CD4-positive, alpha-beta T cell treated with Interleukin-4 for 4 hours (primary cell): ENCODE measurements at regions not wholly inside any gene's neighbourhood (a gene's known extent, or its start where the extent isn't known, plus 50 kb on each side); places are given as distances from the start of the nearest gene placed in this dataset.

Experiments
- DNase-seq: peaks from one replicate; pipeline ENCODE4 v3.0.0-alpha.2; 2020

- DNase-seq, result no peak
Observed at GRCh38 chr2:204280262-204280668, 265.0 kb upstream of the PARD3B start.

GRCh38 chr2:204282081-204282480, 263.2 kb upstream of the PARD3B start:
- no peak for DNase-seq

- DNase-seq, result no peak
Observed at GRCh38 chr2:204282525-204282924, 262.8 kb upstream of the PARD3B start.

GRCh38 chr2:204289066-204289465, 256.2 kb upstream of the PARD3B start:
- no peak for DNase-seq

GRCh38 chr2:204292439-204292838, 252.8 kb upstream of the PARD3B start:
- DNase-seq, result no peak

GRCh38 chr2:204293884-204294747, 251.2 kb upstream of the PARD3B start:
- DNase-seq, result no peak

- no peak for DNase-seq
Observed at GRCh38 chr2:204298404-204298803, 246.9 kb upstream of the PARD3B start.

- DNase-seq, result no peak
Observed at GRCh38 chr2:204299766-204300165, 245.5 kb upstream of the PARD3B start.

- DNase-seq, result no peak
Observed at GRCh38 chr2:204306667-204307066, 238.6 kb upstream of the PARD3B start.

GRCh38 chr2:204312105-204312504, 233.2 kb upstream of the PARD3B start:
- no peak for DNase-seq

GRCh38 chr2:204313256-204313655, 232.0 kb upstream of the PARD3B start:
- DNase-seq, result no peak

- DNase-seq, result no peak
Observed at GRCh38 chr2:204315236-204315662, 230.0 kb upstream of the PARD3B start.

- DNase-seq, result no peak
Observed at GRCh38 chr2:204317640-204318039, 227.6 kb upstream of the PARD3B start.

- DNase-seq, result no peak
Observed at GRCh38 chr2:204321027-204321800, 224.1 kb upstream of the PARD3B start.

- DNase-seq, result no peak
Observed at GRCh38 chr2:204321910-204322751, 223.1 kb upstream of the PARD3B start.

- peak; percentile 57 for DNase-seq
Observed at GRCh38 chr2:204325468-204325867, 219.8 kb upstream of the PARD3B start.

- DNase-seq, result no peak
Observed at GRCh38 chr2:204328373-204328772, 216.9 kb upstream of the PARD3B start.

- DNase-seq, result no peak
Observed at GRCh38 chr2:204329016-204329415, 216.3 kb upstream of the PARD3B start.

GRCh38 chr2:204329532-204329931, 215.7 kb upstream of the PARD3B start:
- DNase-seq, result no peak

GRCh38 chr2:204331180-204331579, 214.1 kb upstream of the PARD3B start:
- no peak for DNase-seq

GRCh38 chr2:204331988-204332387, 213.3 kb upstream of the PARD3B start:
- DNase-seq, result no peak

GRCh38 chr2:204332706-204333105, 212.6 kb upstream of the PARD3B start:
- DNase-seq, result no peak

- no peak for DNase-seq
Observed at GRCh38 chr2:204333861-204334260, 211.4 kb upstream of the PARD3B start.
